AG09319 (cell line): ENCODE measurements at regions not wholly inside any gene's neighbourhood (a gene's known extent, or its start where the extent isn't known, plus 50 kb on each side); places are given as distances from the start of the nearest gene placed in this dataset.

Experiments used
- DNase-seq: peaks from one replicate; pipeline ENCODE4 v3.0.0-alpha.2; 2010; ENCODE audit warnings: low read depth; ENCODE audit errors: extremely low read depth
- TF ChIP-seq, protein P1 (sequence below): IDR thresholded peaks from 2 replicates; pipeline ENCODE4 v1.5.1; 2011; ENCODE audit warnings: low read depth, mild to moderate bottlenecking, inconsistent platforms, low read length, moderate library complexity

DNA sequence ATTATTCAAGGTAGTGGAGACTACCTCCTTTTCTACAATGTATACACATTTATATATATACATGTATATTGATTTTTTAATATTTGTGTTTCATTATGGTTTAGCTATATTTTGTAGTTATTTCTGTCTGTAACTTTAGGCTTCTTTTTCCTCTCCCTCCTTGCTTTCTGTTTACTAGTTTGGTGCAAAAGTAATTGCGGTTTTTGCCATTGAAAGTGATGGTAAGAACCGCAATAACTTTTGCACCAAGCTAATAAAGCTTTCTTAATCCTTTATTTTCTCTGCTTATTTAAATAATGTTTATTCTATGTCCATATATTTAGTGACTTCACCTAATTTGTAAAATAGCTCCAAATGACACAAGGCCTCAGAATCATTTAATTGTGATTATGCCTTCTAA lies 195.3 kb upstream of the PLSCR5 start:
- TF ChIP-seq, protein P1, sequence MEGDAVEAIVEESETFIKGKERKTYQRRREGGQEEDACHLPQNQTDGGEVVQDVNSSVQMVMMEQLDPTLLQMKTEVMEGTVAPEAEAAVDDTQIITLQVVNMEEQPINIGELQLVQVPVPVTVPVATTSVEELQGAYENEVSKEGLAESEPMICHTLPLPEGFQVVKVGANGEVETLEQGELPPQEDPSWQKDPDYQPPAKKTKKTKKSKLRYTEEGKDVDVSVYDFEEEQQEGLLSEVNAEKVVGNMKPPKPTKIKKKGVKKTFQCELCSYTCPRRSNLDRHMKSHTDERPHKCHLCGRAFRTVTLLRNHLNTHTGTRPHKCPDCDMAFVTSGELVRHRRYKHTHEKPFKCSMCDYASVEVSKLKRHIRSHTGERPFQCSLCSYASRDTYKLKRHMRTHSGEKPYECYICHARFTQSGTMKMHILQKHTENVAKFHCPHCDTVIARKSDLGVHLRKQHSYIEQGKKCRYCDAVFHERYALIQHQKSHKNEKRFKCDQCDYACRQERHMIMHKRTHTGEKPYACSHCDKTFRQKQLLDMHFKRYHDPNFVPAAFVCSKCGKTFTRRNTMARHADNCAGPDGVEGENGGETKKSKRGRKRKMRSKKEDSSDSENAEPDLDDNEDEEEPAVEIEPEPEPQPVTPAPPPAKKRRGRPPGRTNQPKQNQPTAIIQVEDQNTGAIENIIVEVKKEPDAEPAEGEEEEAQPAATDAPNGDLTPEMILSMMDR: no peak

DNA sequence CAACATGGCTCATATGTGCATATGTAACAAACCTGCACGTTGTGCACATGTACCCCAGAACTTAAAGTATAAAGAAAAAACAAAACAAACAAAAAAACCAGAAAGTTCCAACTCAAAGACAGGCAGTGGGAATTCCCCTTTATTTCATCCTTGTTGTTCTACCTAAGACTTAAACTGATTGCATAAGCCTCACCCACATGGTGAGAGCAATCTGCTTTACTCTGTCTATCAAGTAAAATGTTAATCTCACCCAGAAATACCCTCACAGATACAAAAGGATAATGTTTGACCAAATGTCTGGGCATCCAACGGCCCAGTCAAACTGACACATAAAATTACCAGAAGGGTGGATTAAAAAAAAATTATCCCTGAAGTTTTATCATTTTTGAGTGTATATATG lies 190.9 kb upstream of the PLSCR5 start:
- TF ChIP-seq, protein P1: no peak
- DNase-seq: no peak

More for the DNA sequence above, 195.3 kb upstream of the PLSCR5 start:
- DNase-seq: no peak

DNA sequence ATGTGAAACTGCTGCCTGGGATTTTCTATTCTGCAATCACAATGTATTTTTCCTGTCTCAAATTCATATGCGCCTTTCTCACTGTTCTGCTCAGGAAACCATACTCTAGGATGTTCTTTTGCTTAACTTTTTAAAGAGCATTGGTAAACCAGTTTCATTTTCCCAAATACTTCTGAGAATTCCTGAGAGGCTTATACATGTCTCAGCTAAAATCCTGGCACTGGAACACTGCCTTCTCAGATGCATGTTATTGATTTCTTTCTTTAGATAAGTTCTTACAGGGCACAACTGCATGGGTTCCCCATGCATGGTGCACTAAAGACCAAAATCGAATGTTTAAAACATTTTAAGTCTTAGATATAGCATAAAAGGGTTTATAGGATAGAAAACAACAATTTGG lies 178.3 kb upstream of the PLSCR5 start:
- TF ChIP-seq, protein P1: no peak
- DNase-seq: no peak

DNA sequence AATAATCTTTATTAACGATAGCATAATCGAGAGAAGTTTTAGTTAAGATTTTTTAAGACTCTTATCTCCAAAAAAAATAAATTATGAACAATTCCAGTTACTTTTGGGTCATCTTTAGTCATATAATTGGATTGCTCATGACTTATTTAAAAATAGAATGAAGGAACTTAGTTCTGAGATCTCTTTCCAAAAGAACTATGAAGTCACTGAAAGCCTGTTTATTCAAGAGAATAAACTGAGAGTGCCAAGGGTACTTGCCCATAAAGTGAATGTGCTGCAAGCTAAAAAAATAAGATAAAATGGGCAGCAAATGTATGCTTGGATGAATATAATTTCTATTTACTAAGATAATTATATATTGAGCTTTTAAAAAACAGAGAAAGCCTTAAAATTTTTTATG lies 176.5 kb upstream of the PLSCR5 start:
- DNase-seq: no peak
- TF ChIP-seq, protein P1: no peak

DNA sequence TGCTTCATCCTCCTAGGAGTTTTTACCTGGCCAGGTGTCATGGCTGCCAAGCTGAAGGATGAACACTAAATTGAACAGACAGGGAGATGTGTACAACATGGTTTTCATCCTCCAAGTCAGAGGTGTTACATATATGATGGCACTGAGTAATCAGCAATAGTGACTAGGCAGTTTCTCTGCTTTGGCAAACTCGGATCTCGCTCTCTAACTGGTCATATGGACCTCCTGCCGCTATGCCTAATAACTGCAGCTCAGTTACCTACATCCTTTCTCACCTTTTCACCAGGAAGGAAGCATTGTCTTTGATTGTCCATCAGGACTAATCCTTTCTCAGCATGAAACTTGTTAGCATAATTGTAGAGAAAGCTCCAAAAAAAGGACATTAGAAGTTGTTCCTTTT lies 175.9 kb upstream of the PLSCR5 start:
- TF ChIP-seq, protein P1: no peak
- DNase-seq: no peak

DNA sequence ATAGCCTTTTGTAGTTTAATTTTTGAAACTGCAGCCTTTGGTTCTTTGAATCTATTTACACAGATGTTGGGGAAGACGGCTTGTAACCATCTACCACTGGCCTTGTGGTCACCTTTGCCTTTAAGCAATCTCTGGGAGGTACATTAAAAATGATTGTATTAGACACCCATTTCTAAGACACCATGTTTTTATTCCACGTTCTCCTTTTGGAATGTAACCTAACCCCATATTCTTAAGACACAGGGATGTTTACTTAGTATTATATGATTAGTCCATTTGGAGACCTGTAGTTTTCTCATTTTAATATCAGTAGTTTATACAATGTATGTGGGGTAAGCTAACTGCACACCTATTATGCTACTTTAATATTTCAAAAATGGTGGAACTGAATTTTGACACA lies 175.1 kb upstream of the PLSCR5 start:
- DNase-seq: no peak
- TF ChIP-seq, protein P1: no peak

DNA sequence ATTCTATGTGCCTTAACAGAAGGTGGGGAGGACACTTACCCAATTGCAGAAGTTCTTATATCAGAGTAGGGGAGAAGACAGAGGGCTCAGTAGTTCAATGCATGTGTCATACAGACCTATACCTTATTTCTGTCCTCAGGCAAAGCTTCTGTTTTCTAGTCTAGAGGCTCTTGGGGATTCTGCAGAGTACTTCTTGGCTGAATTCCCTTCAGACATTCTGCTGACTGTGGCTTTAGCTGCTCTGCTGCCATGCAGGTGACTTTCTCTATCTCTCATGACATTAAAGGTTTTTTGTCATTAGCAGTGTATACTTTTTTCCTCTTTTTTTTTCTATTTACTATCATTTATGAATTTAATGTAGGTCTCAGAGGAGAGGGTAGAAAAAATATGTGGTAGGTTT lies 172.8 kb upstream of the PLSCR5 start:
- TF ChIP-seq, protein P1: no peak

More for the DNA sequence above, 172.8 kb upstream of the PLSCR5 start:
- DNase-seq: no peak
